Liver (tissue), 8 donors: ENCODE measurements at regions not wholly inside any gene's neighbourhood (a gene's known extent, or its start where the extent isn't known, plus 50 kb on each side); places are given as distances from the start of the nearest gene placed in this dataset.

Source experiments
- DNase-seq: peaks from one replicate; pipeline ENCODE4 v3.0.0-alpha.2; 2017; ENCODE audit warnings: low spot score
- H3K27ac ChIP-seq, 2 donors: one replicate each; pipeline ENCODE4 v1.7.0; 2013; ENCODE audit warnings: inconsistent platforms in 2 of 2, low read length in 2 of 2, control low read depth in 1 of 2, low read depth in 1 of 2, mild to moderate bottlenecking in 1 of 2
- H3K27me3 ChIP-seq, 4 donors: one replicate each; pipeline versions ENCODE4 v1.6.1 to v1.7.0; 2013; ENCODE audit warnings: low read length in 3 of 4, inconsistent platforms in 1 of 4, mild to moderate bottlenecking in 1 of 4, moderate library complexity in 1 of 4; ENCODE audit not compliant: control insufficient read depth in 4 of 4, insufficient read depth in 4 of 4
- H3K36me3 ChIP-seq, 4 donors: one replicate each; pipeline versions ENCODE4 v1.6.1 to v1.7.0; 2013; ENCODE audit warnings: low read length in 3 of 4, mild to moderate bottlenecking in 3 of 4, low read depth in 1 of 4, moderate library complexity in 1 of 4; ENCODE audit not compliant: control insufficient read depth in 4 of 4, insufficient read depth in 3 of 4
- H3K4me1 ChIP-seq, 4 donors: one replicate each; pipeline versions ENCODE4 v1.6.1 to v1.7.0; 2013; ENCODE audit warnings: low read length in 3 of 4, mild to moderate bottlenecking in 3 of 4, moderate library complexity in 1 of 4; ENCODE audit not compliant: control insufficient read depth in 4 of 4, insufficient read depth in 4 of 4
- H3K4me3 ChIP-seq, 3 donors: one replicate each; pipeline versions ENCODE4 v1.6.1 to v1.7.0; 2013; ENCODE audit warnings: low read length in 3 of 3, control low read depth in 1 of 3, low read depth in 1 of 3, mild to moderate bottlenecking in 1 of 3
- H3K9ac ChIP-seq, 2 donors: one replicate each; pipeline ENCODE4 v1.7.0; 2013; ENCODE audit warnings: low read length in 2 of 2, mild to moderate bottlenecking in 2 of 2, moderate library complexity in 2 of 2, control low read depth in 1 of 2, low read depth in 1 of 2
- H3K9me3 ChIP-seq, 4 donors: one replicate each; pipeline versions ENCODE4 v1.6.1 to v1.7.0; 2013; ENCODE audit warnings: low read length in 3 of 4; ENCODE audit not compliant: control insufficient read depth in 4 of 4
- EGR1 ChIP-seq, 2 donors: IDR thresholded peaks; 2 replicates each; pipeline ENCODE4 v1.6.1; 2016 to 2018; ENCODE audit warnings: antibody characterized with exemption in 2 of 2, low read depth in 2 of 2
- FOXA1 ChIP-seq: IDR thresholded peaks from 2 replicates; pipeline ENCODE4 v1.6.1; 2016; ENCODE audit warnings: antibody characterized with exemption
- FOXA2 ChIP-seq: IDR thresholded peaks from 2 replicates; pipeline ENCODE4 v1.6.1; 2016; ENCODE audit warnings: antibody characterized with exemption
- GABPA ChIP-seq, 2 donors: IDR thresholded peaks in 1 of 2; conservative IDR thresholded peaks in 1 of 2; 2 replicates each; pipeline ENCODE4 v1.6.1; 2016; ENCODE audit warnings: antibody characterized with exemption in 2 of 2, mild to moderate bottlenecking in 1 of 2, moderate library complexity in 1 of 2
- HNF4A ChIP-seq, 2 donors: conservative IDR thresholded peaks; 2 replicates each; pipeline ENCODE4 v1.6.1; 2016; ENCODE audit warnings: antibody characterized with exemption in 2 of 2, mild to moderate bottlenecking in 2 of 2
- HNF4G ChIP-seq: IDR thresholded peaks from 2 replicates; pipeline ENCODE4 v1.6.1; 2016; ENCODE audit warnings: antibody characterized with exemption
- JUND ChIP-seq, 2 donors: IDR thresholded peaks; 2 replicates each; pipeline ENCODE4 v1.6.1; 2016; ENCODE audit warnings: antibody characterized with exemption in 2 of 2
- NR2F2 ChIP-seq: IDR thresholded peaks from 2 replicates; pipeline ENCODE4 v1.6.1; 2016; ENCODE audit warnings: antibody characterized with exemption
- RAD21 ChIP-seq, 2 donors: IDR thresholded peaks; 2 replicates each; pipeline ENCODE4 v1.6.1; 2016; ENCODE audit warnings: antibody characterized with exemption in 2 of 2, mild to moderate bottlenecking in 2 of 2
- REST ChIP-seq: IDR thresholded peaks from 2 replicates; pipeline ENCODE4 v1.6.1; 2016; ENCODE audit warnings: antibody characterized with exemption, mild to moderate bottlenecking
- RXRA ChIP-seq, 2 donors: IDR thresholded peaks; 2 replicates each; pipeline ENCODE4 v1.6.1; 2017 to 2018; ENCODE audit warnings: antibody characterized with exemption in 2 of 2, mild to moderate bottlenecking in 1 of 2
- SP1 ChIP-seq: IDR thresholded peaks from 2 replicates; pipeline ENCODE4 v1.6.1; 2018; ENCODE audit warnings: antibody characterized with exemption, mild to moderate bottlenecking
- TAF1 ChIP-seq: conservative IDR thresholded peaks from 2 replicates; pipeline ENCODE4 v1.6.1; 2016; ENCODE audit warnings: antibody characterized with exemption, mild to moderate bottlenecking
- YY1 ChIP-seq: IDR thresholded peaks from 2 replicates; pipeline ENCODE4 v1.6.1; 2016; ENCODE audit warnings: antibody characterized with exemption, mild to moderate bottlenecking
- ZBTB33 ChIP-seq: IDR thresholded peaks from 2 replicates; pipeline ENCODE4 v1.6.1; 2016; ENCODE audit warnings: antibody characterized with exemption
- WGBS: extraction: QIAGEN DNeasy Blood & Tissue Kit; methylation state at CpG from one replicate; pipeline ENCODE4 v1.1.7; 2013; 5-methylcytosine and 5-hydroxymethylcytosine counted together
- TF ChIP-seq, protein P1 (sequence below): IDR thresholded peaks from 2 replicates; pipeline ENCODE4 v1.6.1; 2016; ENCODE audit warnings: antibody characterized with exemption
- TF ChIP-seq, protein P2 (sequence below): fragments of 150-350 bp; IDR thresholded peaks from 2 replicates; pipeline ENCODE4 v1.5.1; 2017; ENCODE audit warnings: improper control_type of control experiment, low read depth, low read length; ENCODE audit not compliant: missing input control
- TF ChIP-seq, protein P3 (sequence below): IDR thresholded peaks from 2 replicates; pipeline ENCODE4 v1.6.1; 2016; ENCODE audit warnings: antibody characterized with exemption
- donor health status: healthy.
- donor health status: healthy.
- donor health status: healthy.
- donor health status: healthy.
- donor health status: healthy.

- TF ChIP-seq, protein P1, sequence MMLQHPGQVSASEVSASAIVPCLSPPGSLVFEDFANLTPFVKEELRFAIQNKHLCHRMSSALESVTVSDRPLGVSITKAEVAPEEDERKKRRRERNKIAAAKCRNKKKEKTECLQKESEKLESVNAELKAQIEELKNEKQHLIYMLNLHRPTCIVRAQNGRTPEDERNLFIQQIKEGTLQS = no peak
- TF ChIP-seq SP1 = no peak
- TF ChIP-seq RAD21 (IDR thresholded peaks at IDR 0.05) = no peak
- TF ChIP-seq EGR1 (IDR thresholded peaks at IDR 0.05; ENCODE audit: low read depth in 2 of 2) = no peak
- TF ChIP-seq HNF4G = no peak
- no peak for TF ChIP-seq NR2F2
- TF ChIP-seq FOXA1 = no peak
- no peak for TF ChIP-seq YY1
- no peak for TF ChIP-seq RXRA (IDR thresholded peaks at IDR 0.05)
- TF ChIP-seq HNF4A (conservative IDR thresholded peaks at IDR 0.05) = no peak
These were observed 758.9 kb downstream of the UQCRFS1 start (continued) for GRCh38 chr19:28454083-28454482.

GRCh38 chr19:28453420-28453819 lies 759.5 kb downstream of the UQCRFS1 start:
- H3K27me3 ChIP-seq = no peaks in the 10 kb centered on the region

DNA sequence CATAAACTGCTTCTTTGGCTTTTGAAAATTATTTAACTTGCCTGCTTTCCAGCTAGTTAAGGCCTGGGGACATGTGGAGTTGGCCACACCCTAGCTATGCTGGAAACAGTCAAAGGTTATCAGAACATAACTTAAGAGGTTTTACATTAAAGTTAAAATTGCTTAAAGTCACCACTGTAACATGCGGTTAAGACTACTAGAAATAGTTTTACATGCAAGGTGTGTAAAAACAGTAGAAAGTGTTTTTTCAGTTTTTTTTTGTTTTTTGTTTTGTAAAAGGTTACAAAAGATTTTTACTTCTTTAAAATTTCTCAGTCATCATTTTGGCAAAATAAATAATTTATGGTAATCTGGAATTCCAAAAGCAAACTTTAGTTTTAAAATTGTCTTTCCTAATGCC lies 763.1 kb downstream of the UQCRFS1 start:
- Histone ChIP-seq H3K4me1 (no peaks in the 10 kb centered on the region), H3K4me3 (no peak overlapping the region), H3K9me3 (no peaks in the 10 kb centered on the region), H3K27me3 (no peaks in the 10 kb centered on the region), H3K9ac (no peak overlapping the region), H3K27ac (no peak overlapping the region), H3K36me3 (no peaks in the 10 kb centered on the region)
- WGBS = 71% methylated on average over 1 of the region's 1 CpG
- DNase-seq = no peak
- TF ChIP-seq FOXA2 (no peak), YY1 (no peak), RAD21 (IDR thresholded peaks at IDR 0.05) (no peak), FOXA1 (no peak), SP1 (no peak), JUND (IDR thresholded peaks at IDR 0.05) (no peak), ZBTB33 (no peak), HNF4A (conservative IDR thresholded peaks at IDR 0.05) (no peak), REST (no peak), NR2F2 (no peak), GABPA (IDR thresholded peaks at IDR 0.05 in 1 of 2, conservative IDR thresholded peaks at IDR 0.05 in 1 of 2) (no peak), HNF4G (no peak), TAF1 (no peak), RXRA (IDR thresholded peaks at IDR 0.05) (no peak), EGR1 (IDR thresholded peaks at IDR 0.05; ENCODE audit: low read depth in 2 of 2) (no peak)
- TF ChIP-seq, protein P2, sequence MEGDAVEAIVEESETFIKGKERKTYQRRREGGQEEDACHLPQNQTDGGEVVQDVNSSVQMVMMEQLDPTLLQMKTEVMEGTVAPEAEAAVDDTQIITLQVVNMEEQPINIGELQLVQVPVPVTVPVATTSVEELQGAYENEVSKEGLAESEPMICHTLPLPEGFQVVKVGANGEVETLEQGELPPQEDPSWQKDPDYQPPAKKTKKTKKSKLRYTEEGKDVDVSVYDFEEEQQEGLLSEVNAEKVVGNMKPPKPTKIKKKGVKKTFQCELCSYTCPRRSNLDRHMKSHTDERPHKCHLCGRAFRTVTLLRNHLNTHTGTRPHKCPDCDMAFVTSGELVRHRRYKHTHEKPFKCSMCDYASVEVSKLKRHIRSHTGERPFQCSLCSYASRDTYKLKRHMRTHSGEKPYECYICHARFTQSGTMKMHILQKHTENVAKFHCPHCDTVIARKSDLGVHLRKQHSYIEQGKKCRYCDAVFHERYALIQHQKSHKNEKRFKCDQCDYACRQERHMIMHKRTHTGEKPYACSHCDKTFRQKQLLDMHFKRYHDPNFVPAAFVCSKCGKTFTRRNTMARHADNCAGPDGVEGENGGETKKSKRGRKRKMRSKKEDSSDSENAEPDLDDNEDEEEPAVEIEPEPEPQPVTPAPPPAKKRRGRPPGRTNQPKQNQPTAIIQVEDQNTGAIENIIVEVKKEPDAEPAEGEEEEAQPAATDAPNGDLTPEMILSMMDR = no peak
- TF ChIP-seq, protein P3, sequence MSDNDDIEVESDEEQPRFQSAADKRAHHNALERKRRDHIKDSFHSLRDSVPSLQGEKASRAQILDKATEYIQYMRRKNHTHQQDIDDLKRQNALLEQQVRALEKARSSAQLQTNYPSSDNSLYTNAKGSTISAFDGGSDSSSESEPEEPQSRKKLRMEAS = no peak

More at GRCh38 chr19:28453420-28453819, 759.5 kb downstream of the UQCRFS1 start:
- Histone ChIP-seq H3K4me1 (no peaks in the 10 kb centered on the region), H3K4me3 (no peak overlapping the region), H3K27ac (no peak overlapping the region), H3K9me3 (no peaks in the 10 kb centered on the region), H3K9ac (no peak overlapping the region), H3K36me3 (no peaks in the 10 kb centered on the region)
- TF ChIP-seq FOXA1 (no peak), EGR1 (IDR thresholded peaks at IDR 0.05; ENCODE audit: low read depth in 2 of 2) (no peak), HNF4G (no peak), GABPA (IDR thresholded peaks at IDR 0.05 in 1 of 2, conservative IDR thresholded peaks at IDR 0.05 in 1 of 2) (no peak), HNF4A (conservative IDR thresholded peaks at IDR 0.05) (no peak)
- TF ChIP-seq, protein P2 = no peak
- 91% methylated on average over 9 of the region's 9 CpGs for whole genome bisulfite sequencing
- no peak for DNase-seq
